ENCODE measurements at regions not wholly inside any gene's neighbourhood (a gene's known extent, or its start where the extent isn't known, plus 50 kb on each side); places are given as distances from the start of the nearest gene placed in this dataset.
"Not testable (repeated sequence)": the region's sequence is repeated elsewhere in the genome, so short reads cannot be mapped to it uniquely, and the experiment has no call there.

DNA sequence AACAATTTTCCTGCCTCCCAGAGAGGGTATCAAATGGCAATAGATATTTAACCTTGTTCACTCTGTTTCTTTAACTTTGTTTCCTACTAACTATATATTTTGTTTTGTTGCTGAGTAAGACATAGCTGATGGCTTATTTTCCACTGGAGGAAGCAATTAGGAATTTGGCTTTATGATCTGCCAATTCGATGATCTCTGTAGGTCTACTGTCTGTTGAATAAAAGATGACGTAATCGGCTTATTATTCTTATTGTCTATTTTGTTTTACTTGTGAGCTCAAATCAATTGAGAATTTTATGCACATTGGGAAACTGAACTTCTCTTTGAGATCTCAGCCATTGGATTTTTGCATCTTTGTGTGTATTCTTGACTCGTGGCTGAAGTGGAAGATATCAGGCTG, 862.6 kb downstream of the EFNB2 start:
- Histone ChIP-seq H3K9me1 (ENCODE audit: insufficient read depth, low read length) (no peaks in the 10 kb centered on the region), H4K8ac (ENCODE audit: low read depth in 2 of 2, low read length in 2 of 2) (no peak overlapping the region), H2AK5ac (ENCODE audit: low read depth, low read length) (no peak overlapping the region), H2BK20ac (ENCODE audit: low read depth, low read length) (no peak overlapping the region), H3K27ac (ENCODE audit: insufficient read depth, low read length) (no peak overlapping the region), H4K5ac (ENCODE audit: low read depth, low read length) (no peak overlapping the region), H4K91ac (ENCODE audit: insufficient read depth, low read depth, low read length) (no peak overlapping the region), H3K14ac (replicated peaks; ENCODE audit: low read depth, low read length) (no peak overlapping the region), H4K20me1 (ENCODE audit: insufficient read depth, low read length) (no peaks in the 10 kb centered on the region), H3K36me3 (ENCODE audit: control insufficient read depth, insufficient read depth, low read length) (no peaks in the 10 kb centered on the region), H3K27me3 (ENCODE audit: control insufficient read depth, insufficient read depth, low read length) (no peaks in the 10 kb centered on the region), H3K4me1 (ENCODE audit: control insufficient read depth, insufficient read depth, low read length) (no peaks in the 10 kb centered on the region), H2BK15ac (ENCODE audit: low read depth, low read length) (no peak overlapping the region), H2BK120ac (ENCODE audit: low read depth, low read length) (no peak overlapping the region), H3K23ac (ENCODE audit: low read depth, low read length) (no peak overlapping the region), H3K9ac (ENCODE audit: low read depth, low read length) (no peak overlapping the region), H2AFZ (replicated peaks; ENCODE audit: low read length, poor library complexity) (no peak overlapping the region), H3K18ac (ENCODE audit: low read depth, low read length) (no peak overlapping the region), H3K4ac (ENCODE audit: low read depth, low read length) (no peak overlapping the region), H3K9me3 (ENCODE audit: control insufficient read depth, insufficient read depth, low read length) (no peaks in the 10 kb centered on the region), H2AK9ac (replicated peaks; ENCODE audit: low read depth, low read length, poor library complexity) (no peak overlapping the region), H2BK5ac (ENCODE audit: low read depth, low read length, poor library complexity, severe bottlenecking) (no peak overlapping the region), H3K79me1 (ENCODE audit: low read depth in 1 of 2, low read length in 2 of 2) (no peaks in the 10 kb centered on the region), H3K4me3 (ENCODE audit: insufficient read depth, low read depth, low read length) (no peak overlapping the region), H3K4me2 (ENCODE audit: low read depth, low read length) (no peak overlapping the region), H3K56ac (ENCODE audit: extremely low read depth, insufficient read depth, low read length) (no peak overlapping the region)
- DNase-seq (no peak), ATAC-seq (ENCODE audit: low read depth) (no peak)
- whole genome bisulfite sequencing, 2 experiments (ENCODE audit: extremely low coverage in 2 of 2, insufficient read length in 1 of 2): 83% methylated on average over 1 of the region's 4 CpGs; no CpG with 5 or more reads in 1 of the 2 experiments
- TF ChIP-seq CHD1 (IDR thresholded peaks at IDR 0.05; ENCODE audit: low read depth, low read length) (no peak), CEBPB (IDR thresholded peaks at IDR 0.05; ENCODE audit: low read depth, low read length) (0 out of 2 replicates have a peak, but pooled peaks have one; percentile 17), MXI1 (IDR thresholded peaks at IDR 0.05; ENCODE audit: borderline replicate concordance, low read depth, low read length) (no peak)
- intact Hi-C loops (cut with micrococcal nuclease): no loop called here
- dilution Hi-C loops (cut with HindIII; ENCODE audit: low sequenced_read_pairs, unreplicated experiment): no loop called here
- BruUV-seq (replicated peaks): no TSS peak
- ChIA-PET CTCF (no interaction called here), POLR2A (ENCODE audit: unreplicated experiment) (no interaction called here)
- in situ Hi-C loops (cut with MboI; ENCODE audit: low sequenced_read_pairs): no loop called here

- intact Hi-C loops (cut with micrococcal nuclease); H2BK20ac ChIP-seq (ENCODE audit: low read depth, low read length); H3K14ac ChIP-seq (replicated peaks; ENCODE audit: low read depth, low read length); H4K8ac ChIP-seq (ENCODE audit: low read depth in 2 of 2, low read length in 2 of 2); H2AK5ac ChIP-seq (ENCODE audit: low read depth, low read length); H3K9me1 ChIP-seq (ENCODE audit: insufficient read depth, low read length); dilution Hi-C loops (cut with HindIII; ENCODE audit: low sequenced_read_pairs, unreplicated experiment); H3K9ac ChIP-seq (ENCODE audit: low read depth, low read length); H3K9me3 ChIP-seq (ENCODE audit: control insufficient read depth, insufficient read depth, low read length); POLR2A ChIA-PET (ENCODE audit: unreplicated experiment); H3K4me1 ChIP-seq (ENCODE audit: control insufficient read depth, insufficient read depth, low read length); CTCF ChIA-PET; H2AFZ ChIP-seq (replicated peaks; ENCODE audit: low read length, poor library complexity); H2BK15ac ChIP-seq (ENCODE audit: low read depth, low read length); H3K4me3 ChIP-seq (ENCODE audit: insufficient read depth, low read depth, low read length); DNase-seq; H3K79me1 ChIP-seq (ENCODE audit: low read depth in 1 of 2, low read length in 2 of 2); H4K20me1 ChIP-seq (ENCODE audit: insufficient read depth, low read length); H3K27ac ChIP-seq (ENCODE audit: insufficient read depth, low read length); H3K27me3 ChIP-seq (ENCODE audit: control insufficient read depth, insufficient read depth, low read length); H3K4ac ChIP-seq (ENCODE audit: low read depth, low read length); H2BK120ac ChIP-seq (ENCODE audit: low read depth, low read length); H3K56ac ChIP-seq (ENCODE audit: extremely low read depth, insufficient read depth, low read length); H2BK5ac ChIP-seq (ENCODE audit: low read depth, low read length, poor library complexity, severe bottlenecking); H3K23ac ChIP-seq (ENCODE audit: low read depth, low read length); H3K4me2 ChIP-seq (ENCODE audit: low read depth, low read length); H4K91ac ChIP-seq (ENCODE audit: insufficient read depth, low read depth, low read length); H3K36me3 ChIP-seq (ENCODE audit: control insufficient read depth, insufficient read depth, low read length); H2AK9ac ChIP-seq (replicated peaks; ENCODE audit: low read depth, low read length, poor library complexity); H3K18ac ChIP-seq (ENCODE audit: low read depth, low read length); H4K5ac ChIP-seq (ENCODE audit: low read depth, low read length); ATAC-seq (ENCODE audit: low read depth); BruUV-seq (replicated peaks); in situ Hi-C loops (cut with MboI; ENCODE audit: low sequenced_read_pairs): not testable (repeated sequence)
- 94% methylated on average over 2 of the region's 9 CpGs; no CpG with 5 or more reads in 1 of the 2 experiments for WGBS, 2 experiments (ENCODE audit: extremely low coverage in 2 of 2, insufficient read length in 1 of 2)
These were observed 864.3 kb downstream of the EFNB2 start for GRCh38 chr13:105671131-105671530.

Data from IMR-90 (cell line).